K562 (cell line): ENCODE measurements at regions not wholly inside any gene's neighbourhood (a gene's known extent, or its start where the extent isn't known, plus 50 kb on each side); places are given as distances from the start of the nearest gene placed in this dataset.

Source experiments
- ATAC-seq: fragments of 200-7000 bp; cut with Tn5 transposase; 3 replicates; pipeline ENCODE4 v1.9.1; 2020; ENCODE audit warnings: moderate library complexity
- BruUV-seq: library from RNA; stranded (reverse); fragments of 400-500 nt; replicated peaks from 2 replicates; lab custom pipeline; 2021; lab: Mats Ljungman, UMichigan
- CTCF ChIA-PET: fragments of 300-600 bp; formaldehyde crosslinking; extraction: SDS; loops from one replicate; lab custom pipeline; 2021; ENCODE audit warnings: low intra/inter-chr PET ratio; lab: Yijun Ruan, JAX
- POLR2A ChIA-PET: fragments of 300-600, 350-650 bp; sonication (Branson Sonifier 250); formaldehyde crosslinking; extraction: SDS; loops from one replicate; lab custom pipeline; 2021; ENCODE audit warnings: antibody characterized with exemption, inconsistent platforms; lab: Yijun Ruan, JAX
- DNase-seq, 4 experiments: peaks; one replicate each; pipeline versions ENCODE4 v3.0.0 to v3.0.0-alpha.2; 2011 to 2018; ENCODE audit warnings: low spot score in 3 of 4, mixed read lengths in 3 of 4; ENCODE audit errors: extremely low read depth in 1 of 4
- FAIRE-seq: peaks from 2 replicates; lab custom pipeline; 2011; peaks lifted over from hg19 to GRCh38; lab: Jason Lieb, UNC
- H2AFZ ChIP-seq: 2 replicates; pipeline ENCODE4 v1.6.0; 2011; ENCODE audit warnings: low read depth, low read length, control low read depth, inconsistent platforms
- H3K27ac ChIP-seq: fragments of 200-600 bp; 3 replicates; pipeline ENCODE4 v1.8.0; 2011; ENCODE audit warnings: low read depth, mild to moderate bottlenecking, control low read depth, inconsistent platforms, low read length, moderate library complexity, mixed read lengths; ENCODE audit errors: extremely low read depth
- H3K27me3 ChIP-seq, 2 experiments: fragments of 300-600 bp in 1 of 2; 2 replicates in 1 of 2; 3 replicates in 1 of 2; pipeline versions ENCODE4 v1.6.0 to v1.8.0; 2011; ENCODE audit warnings: inconsistent platforms in 2 of 2, low read length in 2 of 2, mild to moderate bottlenecking in 1 of 2, mixed read lengths in 1 of 2, moderate library complexity in 1 of 2; ENCODE audit not compliant: control insufficient read depth in 2 of 2, insufficient read depth in 2 of 2
- H3K36me3 ChIP-seq: fragments of 300-600 bp; 3 replicates; pipeline ENCODE4 v1.8.0; 2011; ENCODE audit warnings: mild to moderate bottlenecking, low read length, inconsistent platforms; ENCODE audit not compliant: control insufficient read depth, insufficient read depth
- H3K4me1 ChIP-seq, 2 experiments: fragments of 200-600 bp in 1 of 2; replicated peaks in 1 of 2; 2 replicates in 1 of 2; 3 replicates in 1 of 2; pipeline versions ENCODE4 v1.5.1 to v1.8.0; 2011; ENCODE audit warnings: inconsistent platforms in 2 of 2, low read length in 2 of 2, mild to moderate bottlenecking in 1 of 2, mixed read lengths in 1 of 2, moderate library complexity in 1 of 2; ENCODE audit not compliant: control insufficient read depth in 2 of 2, insufficient read depth in 2 of 2
- H3K4me2 ChIP-seq: 2 replicates; pipeline ENCODE4 v1.6.1; 2011; ENCODE audit warnings: low read length, control low read depth, inconsistent platforms, mixed read lengths; ENCODE audit not compliant: insufficient read depth
- H3K4me3 ChIP-seq: fragments of 200-600 bp; sonication (generic), shearing (Covaris generic); 2 replicates; pipeline ENCODE4 v1.5.1; 2016; ENCODE audit warnings: control low read depth, inconsistent platforms
- H3K79me2 ChIP-seq: fragments of 200-600 bp; 3 replicates; pipeline ENCODE4 v1.8.0; 2011; ENCODE audit warnings: low read length, inconsistent platforms; ENCODE audit not compliant: control insufficient read depth, insufficient read depth
- H3K9ac ChIP-seq, 2 experiments: 2 replicates each; pipeline versions ENCODE4 v1.6.0 to v1.6.1; 2011; ENCODE audit warnings: low read depth in 2 of 2, low read length in 2 of 2, control low read depth in 1 of 2, inconsistent platforms in 1 of 2, mild to moderate bottlenecking in 1 of 2, mixed read lengths in 1 of 2; ENCODE audit not compliant: insufficient read depth in 1 of 2
- H3K9me1 ChIP-seq: one replicate; pipeline ENCODE4 v1.6.0; 2011; ENCODE audit warnings: inconsistent platforms, mild to moderate bottlenecking, low read length, moderate library complexity; ENCODE audit not compliant: control insufficient read depth, insufficient read depth
- H3K9me3 ChIP-seq: replicated peaks from 2 replicates; pipeline ENCODE4 v1.5.1; 2011; ENCODE audit warnings: low read depth, low read length, inconsistent platforms; ENCODE audit not compliant: control insufficient read depth, insufficient read depth
- H4K20me1 ChIP-seq: replicated peaks from 2 replicates; pipeline ENCODE4 v1.6.1; 2011; ENCODE audit warnings: low read length, inconsistent platforms, mixed read lengths; ENCODE audit not compliant: control insufficient read depth, insufficient read depth
- EGR1 ChIP-seq: fragments of 450-650 bp; conservative IDR thresholded peaks from 2 replicates; pipeline ENCODE4 v1.6.1; 2017; ENCODE audit warnings: mild to moderate bottlenecking
- KLF10 ChIP-seq: fragments of 250-450 bp; sonication (Bioruptor Pico); IDR thresholded peaks from 2 replicates; pipeline ENCODE4 v1.6.1; 2021; ENCODE audit warnings: matching md5 sums
- RAD21 ChIP-seq, 2 experiments: fragments of 250-450 bp in 1 of 2; fragments of 450-650 bp in 1 of 2; sonication (Bioruptor Pico) in 1 of 2; formaldehyde crosslinking in 1 of 2; IDR thresholded peaks in 1 of 2; conservative IDR thresholded peaks in 1 of 2; 2 replicates each; pipeline versions ENCODE4 v1.4.0 to v1.8.0; 2020 to 2022; ENCODE audit warnings: mild to moderate bottlenecking in 2 of 2, moderate library complexity in 1 of 2
- WGBS: fragments of 100-300 bp; shearing (Covaris generic); methylation state at CpG from one replicate; pipeline ENCODE4 v1.1.6; 2016; ENCODE audit warnings: low coverage, mixed read lengths; ENCODE audit not compliant: insufficient coverage; ENCODE audit errors: missing lambda C conversion rate; 5-methylcytosine and 5-hydroxymethylcytosine counted together
- in situ Hi-C: fragments of 300-500 bp; cut with MboI; formaldehyde crosslinking; loops from 4 replicates; pipeline ENCODE4 v1.15.0; 2018; ENCODE audit warnings: inconsistent platforms, mixed read lengths
- intact Hi-C: fragments of 100-400 bp; cut with micrococcal nuclease; formaldehyde crosslinking; loops from 2 replicates; pipeline ENCODE4 v1.14.2; 2022
- TF ChIP-seq, protein P1 (sequence below), 3 experiments: IDR thresholded peaks in 2 of 3; conservative IDR thresholded peaks in 1 of 3; 2 replicates each; pipeline ENCODE4 v1.5.1; 2011 to 2012; ENCODE audit warnings: low read length in 3 of 3, mild to moderate bottlenecking in 3 of 3, control low read depth in 2 of 3, improper control_type of control experiment in 1 of 3, inconsistent platforms in 1 of 3, low read depth in 1 of 3, mixed read lengths in 1 of 3, moderate library complexity in 1 of 3; ENCODE audit not compliant: insufficient read depth in 2 of 3
- TF ChIP-seq, protein P2 (sequence below): fragments of 450-650 bp; IDR thresholded peaks from 2 replicates; pipeline ENCODE4 v1.6.1; 2016; ENCODE audit warnings: mild to moderate bottlenecking

GRCh38 chr11:95507794-95508193 is 276.8 kb upstream of the SESN3 start:
- H4K20me1 ChIP-seq = no peaks in the 10 kb centered on the region
- DNase-seq = peak; percentile 11 to 43 (median 16)

More at GRCh38 chr11:95507794-95508193, 276.8 kb upstream of the SESN3 start:
- Histone ChIP-seq H3K4me1 (peaks cover 0 to 14% of the 10 kb centered on the region in 2 experiments; a peak in 2 of 5 replicates), H3K36me3 (no peaks in the 10 kb centered on the region), H3K9me1 (no peaks in the 10 kb centered on the region), H3K9ac (no peak overlapping the region), H2AFZ (no peak overlapping the region), H3K27me3 (no peaks in the 10 kb centered on the region; a peak in 1 of 5 replicates), H3K4me3 (no peak overlapping the region), H3K9me3 (no peaks in the 10 kb centered on the region), H3K27ac (no peak overlapping the region), H3K79me2 (no peaks in the 10 kb centered on the region), H3K4me2 (no peak overlapping the region)
- TF ChIP-seq, protein P1, sequence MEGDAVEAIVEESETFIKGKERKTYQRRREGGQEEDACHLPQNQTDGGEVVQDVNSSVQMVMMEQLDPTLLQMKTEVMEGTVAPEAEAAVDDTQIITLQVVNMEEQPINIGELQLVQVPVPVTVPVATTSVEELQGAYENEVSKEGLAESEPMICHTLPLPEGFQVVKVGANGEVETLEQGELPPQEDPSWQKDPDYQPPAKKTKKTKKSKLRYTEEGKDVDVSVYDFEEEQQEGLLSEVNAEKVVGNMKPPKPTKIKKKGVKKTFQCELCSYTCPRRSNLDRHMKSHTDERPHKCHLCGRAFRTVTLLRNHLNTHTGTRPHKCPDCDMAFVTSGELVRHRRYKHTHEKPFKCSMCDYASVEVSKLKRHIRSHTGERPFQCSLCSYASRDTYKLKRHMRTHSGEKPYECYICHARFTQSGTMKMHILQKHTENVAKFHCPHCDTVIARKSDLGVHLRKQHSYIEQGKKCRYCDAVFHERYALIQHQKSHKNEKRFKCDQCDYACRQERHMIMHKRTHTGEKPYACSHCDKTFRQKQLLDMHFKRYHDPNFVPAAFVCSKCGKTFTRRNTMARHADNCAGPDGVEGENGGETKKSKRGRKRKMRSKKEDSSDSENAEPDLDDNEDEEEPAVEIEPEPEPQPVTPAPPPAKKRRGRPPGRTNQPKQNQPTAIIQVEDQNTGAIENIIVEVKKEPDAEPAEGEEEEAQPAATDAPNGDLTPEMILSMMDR (IDR thresholded peaks at IDR 0.05 in 2 of 3, conservative IDR thresholded peaks at IDR 0.05 in 1 of 3; ENCODE audit: insufficient read depth in 2 of 3, low read depth in 1 of 3, low read length in 3 of 3) = peak in 2 of 3 experiments; percentile 27 to 40; a peak in 1 of 6 replicates
- TF ChIP-seq KLF10 (CRISPR knock-in tag) (no peak), EGR1 (peak; percentile 57), RAD21 (CRISPR knock-in tag; conservative IDR thresholded peaks at IDR 0.05 in 1 of 2, IDR thresholded peaks at IDR 0.05 in 1 of 2) (peak; percentile 38 to 52)
- TF ChIP-seq, protein P2, sequence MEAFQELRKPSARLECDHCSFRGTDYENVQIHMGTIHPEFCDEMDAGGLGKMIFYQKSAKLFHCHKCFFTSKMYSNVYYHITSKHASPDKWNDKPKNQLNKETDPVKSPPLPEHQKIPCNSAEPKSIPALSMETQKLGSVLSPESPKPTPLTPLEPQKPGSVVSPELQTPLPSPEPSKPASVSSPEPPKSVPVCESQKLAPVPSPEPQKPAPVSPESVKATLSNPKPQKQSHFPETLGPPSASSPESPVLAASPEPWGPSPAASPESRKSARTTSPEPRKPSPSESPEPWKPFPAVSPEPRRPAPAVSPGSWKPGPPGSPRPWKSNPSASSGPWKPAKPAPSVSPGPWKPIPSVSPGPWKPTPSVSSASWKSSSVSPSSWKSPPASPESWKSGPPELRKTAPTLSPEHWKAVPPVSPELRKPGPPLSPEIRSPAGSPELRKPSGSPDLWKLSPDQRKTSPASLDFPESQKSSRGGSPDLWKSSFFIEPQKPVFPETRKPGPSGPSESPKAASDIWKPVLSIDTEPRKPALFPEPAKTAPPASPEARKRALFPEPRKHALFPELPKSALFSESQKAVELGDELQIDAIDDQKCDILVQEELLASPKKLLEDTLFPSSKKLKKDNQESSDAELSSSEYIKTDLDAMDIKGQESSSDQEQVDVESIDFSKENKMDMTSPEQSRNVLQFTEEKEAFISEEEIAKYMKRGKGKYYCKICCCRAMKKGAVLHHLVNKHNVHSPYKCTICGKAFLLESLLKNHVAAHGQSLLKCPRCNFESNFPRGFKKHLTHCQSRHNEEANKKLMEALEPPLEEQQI = no peak
- FAIRE-seq (peak; percentile 19), ATAC-seq (peak; percentile 73)
- ChIA-PET CTCF (no interaction called here), POLR2A (interaction anchor here (1.3 to 1.4 kb wide), 2 partner anchors 10 to 282 kb away, joined by 3 to 5 read pairs; partner anchors contain the start of gene FAM76B)
- 14% methylated on average over 3 of the region's 3 CpGs for WGBS
- BruUV-seq = no TSS peak
- intact Hi-C loops (loop anchor here (5.0 kb wide), 1 partner anchor 200 kb away; no protein-coding TSS in a partner anchor), in situ Hi-C loops (no loop called here)
